GM12891 (cell line): ENCODE measurements at regions not wholly inside any gene's neighbourhood (a gene's known extent, or its start where the extent isn't known, plus 50 kb on each side); places are given as distances from the start of the nearest gene placed in this dataset.
"Not testable (repeated sequence)": the region's sequence is repeated elsewhere in the genome, so short reads cannot be mapped to it uniquely, and the experiment has no call there.

Experiments
- PAX5 ChIP-seq: IDR thresholded peaks from 2 replicates; pipeline ENCODE4 v1.6.1; 2011; ENCODE audit warnings: low read length, moderate library complexity, mild to moderate bottlenecking; ENCODE audit not compliant: insufficient read depth, severe bottlenecking
- POLR2A ChIP-seq: IDR thresholded peaks from 2 replicates; pipeline ENCODE4 v1.6.1; 2011; ENCODE audit warnings: low read depth, low read length, control low read depth
- POLR2AphosphoS5 ChIP-seq: IDR thresholded peaks from 2 replicates; pipeline ENCODE4 v1.6.1; 2011; ENCODE audit warnings: low read depth, low read length, control low read depth
- TAF1 ChIP-seq: IDR thresholded peaks from 2 replicates; pipeline ENCODE4 v1.6.1; 2011; ENCODE audit warnings: low read depth, low read length, control low read depth

DNA sequence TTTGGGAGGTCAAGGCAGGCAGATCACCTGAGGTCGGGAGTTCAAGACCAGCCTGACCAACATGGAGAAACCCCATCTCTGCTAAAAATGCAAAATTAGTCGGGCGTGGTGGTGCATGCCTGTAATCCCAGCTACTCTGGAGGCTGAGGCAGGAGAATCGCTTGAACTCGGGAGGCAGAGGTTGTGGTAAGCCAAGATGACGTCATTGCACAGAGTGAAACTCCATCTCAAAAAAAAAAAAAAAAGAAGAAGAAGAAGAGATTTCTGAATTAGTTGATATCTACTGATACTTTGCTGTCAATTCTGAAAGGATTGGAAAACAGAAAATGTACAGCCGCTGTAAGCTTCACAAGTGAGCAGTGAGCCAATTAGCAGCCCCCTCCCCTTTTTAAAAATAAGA is 144.4 kb upstream of the RREB1 start:
- not testable (repeated sequence) for TF ChIP-seq PAX5, POLR2A, TAF1, POLR2AphosphoS5
